Neural progenitor cell (in vitro differentiated cells): ENCODE measurements at regions not wholly inside any gene's neighbourhood (a gene's known extent, or its start where the extent isn't known, plus 50 kb on each side); places are given as distances from the start of the nearest gene placed in this dataset.

Experiments
- EZH2 ChIP-seq: fragments of 200-600 bp; sonication (generic); IDR thresholded peaks from 2 replicates; pipeline ENCODE4 v1.6.1; 2017; ENCODE audit warnings: antibody characterized with exemption, mild to moderate bottlenecking, moderate library complexity
- EZH2phosphoT487 ChIP-seq: fragments of 200-600 bp; sonication (generic); IDR thresholded peaks from 2 replicates; pipeline ENCODE4 v1.6.1; 2017; ENCODE audit warnings: antibody characterized with exemption
- TF ChIP-seq, protein P1 (sequence below): fragments of 200-600 bp; sonication (generic); IDR thresholded peaks from 2 replicates; pipeline ENCODE4 v1.5.1; 2017; ENCODE audit warnings: antibody characterized with exemption, mild to moderate bottlenecking

DNA sequence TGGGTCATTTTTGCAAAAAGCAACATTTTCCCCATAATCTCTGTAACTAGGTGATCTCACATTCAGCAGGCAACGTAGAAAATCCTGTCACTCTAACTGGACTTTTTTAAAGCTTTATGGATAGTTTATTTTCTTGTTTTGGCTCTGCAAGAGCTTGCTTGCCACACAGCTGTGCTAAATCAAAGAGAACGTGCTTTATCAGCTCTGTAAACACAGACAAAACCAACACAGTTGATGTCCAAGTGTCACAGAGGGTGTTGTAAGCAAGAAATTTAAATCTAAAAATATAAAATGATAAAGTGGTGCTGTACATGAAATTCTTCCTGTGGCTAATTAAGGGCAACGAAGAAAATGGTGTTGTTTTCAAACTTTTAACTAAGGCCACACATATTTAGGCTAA is 97.5 kb upstream of the STAC start:
- TF ChIP-seq, protein P1, sequence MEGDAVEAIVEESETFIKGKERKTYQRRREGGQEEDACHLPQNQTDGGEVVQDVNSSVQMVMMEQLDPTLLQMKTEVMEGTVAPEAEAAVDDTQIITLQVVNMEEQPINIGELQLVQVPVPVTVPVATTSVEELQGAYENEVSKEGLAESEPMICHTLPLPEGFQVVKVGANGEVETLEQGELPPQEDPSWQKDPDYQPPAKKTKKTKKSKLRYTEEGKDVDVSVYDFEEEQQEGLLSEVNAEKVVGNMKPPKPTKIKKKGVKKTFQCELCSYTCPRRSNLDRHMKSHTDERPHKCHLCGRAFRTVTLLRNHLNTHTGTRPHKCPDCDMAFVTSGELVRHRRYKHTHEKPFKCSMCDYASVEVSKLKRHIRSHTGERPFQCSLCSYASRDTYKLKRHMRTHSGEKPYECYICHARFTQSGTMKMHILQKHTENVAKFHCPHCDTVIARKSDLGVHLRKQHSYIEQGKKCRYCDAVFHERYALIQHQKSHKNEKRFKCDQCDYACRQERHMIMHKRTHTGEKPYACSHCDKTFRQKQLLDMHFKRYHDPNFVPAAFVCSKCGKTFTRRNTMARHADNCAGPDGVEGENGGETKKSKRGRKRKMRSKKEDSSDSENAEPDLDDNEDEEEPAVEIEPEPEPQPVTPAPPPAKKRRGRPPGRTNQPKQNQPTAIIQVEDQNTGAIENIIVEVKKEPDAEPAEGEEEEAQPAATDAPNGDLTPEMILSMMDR: no peak
- TF ChIP-seq EZH2: no peak
- no peak for TF ChIP-seq EZH2phosphoT487
